OCI-LY7 (cell line): ENCODE measurements at regions not wholly inside any gene's neighbourhood (a gene's known extent, or its start where the extent isn't known, plus 50 kb on each side); places are given as distances from the start of the nearest gene placed in this dataset.

Experiments used
- EZH2phosphoT487 ChIP-seq: fragments of 200-600 bp; sonication (generic); IDR thresholded peaks from 2 replicates; pipeline ENCODE4 v1.6.1; 2018; ENCODE audit warnings: low read depth, borderline replicate concordance, mild to moderate bottlenecking, mixed run types, antibody characterized with exemption, low read length, moderate library complexity, mixed read lengths
- TF ChIP-seq, protein P1 (sequence below): fragments of 200-600 bp; sonication (generic); conservative IDR thresholded peaks from 2 replicates; pipeline ENCODE4 v1.5.1; 2014; ENCODE audit warnings: mild to moderate bottlenecking, antibody characterized with exemption, low read length, moderate library complexity, mixed read lengths

DNA sequence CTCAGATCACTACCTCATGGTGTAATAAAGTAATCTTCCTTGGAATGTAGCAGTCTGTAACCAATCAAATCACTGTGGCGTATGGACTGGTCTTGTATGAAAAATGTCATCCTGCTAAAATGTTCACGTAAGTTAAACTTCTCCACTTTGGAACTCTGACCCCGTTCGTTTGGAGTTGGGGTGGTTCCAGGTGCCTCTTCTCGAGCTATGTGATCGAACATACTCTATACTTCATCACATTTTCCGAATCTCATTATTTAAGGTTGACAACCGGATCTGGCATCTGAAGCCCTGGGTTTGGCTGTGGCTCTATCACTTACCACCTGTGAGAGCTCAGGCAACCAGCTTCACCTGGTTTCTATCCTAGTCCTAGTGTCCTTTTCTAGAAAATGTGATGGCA lies 148.0 kb upstream of the MYCN start:
- TF ChIP-seq, protein P1, sequence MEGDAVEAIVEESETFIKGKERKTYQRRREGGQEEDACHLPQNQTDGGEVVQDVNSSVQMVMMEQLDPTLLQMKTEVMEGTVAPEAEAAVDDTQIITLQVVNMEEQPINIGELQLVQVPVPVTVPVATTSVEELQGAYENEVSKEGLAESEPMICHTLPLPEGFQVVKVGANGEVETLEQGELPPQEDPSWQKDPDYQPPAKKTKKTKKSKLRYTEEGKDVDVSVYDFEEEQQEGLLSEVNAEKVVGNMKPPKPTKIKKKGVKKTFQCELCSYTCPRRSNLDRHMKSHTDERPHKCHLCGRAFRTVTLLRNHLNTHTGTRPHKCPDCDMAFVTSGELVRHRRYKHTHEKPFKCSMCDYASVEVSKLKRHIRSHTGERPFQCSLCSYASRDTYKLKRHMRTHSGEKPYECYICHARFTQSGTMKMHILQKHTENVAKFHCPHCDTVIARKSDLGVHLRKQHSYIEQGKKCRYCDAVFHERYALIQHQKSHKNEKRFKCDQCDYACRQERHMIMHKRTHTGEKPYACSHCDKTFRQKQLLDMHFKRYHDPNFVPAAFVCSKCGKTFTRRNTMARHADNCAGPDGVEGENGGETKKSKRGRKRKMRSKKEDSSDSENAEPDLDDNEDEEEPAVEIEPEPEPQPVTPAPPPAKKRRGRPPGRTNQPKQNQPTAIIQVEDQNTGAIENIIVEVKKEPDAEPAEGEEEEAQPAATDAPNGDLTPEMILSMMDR: no peak
- TF ChIP-seq EZH2phosphoT487: no peak
